ENCODE measurements at regions not wholly inside any gene's neighbourhood (a gene's known extent, or its start where the extent isn't known, plus 50 kb on each side); places are given as distances from the start of the nearest gene placed in this dataset.

- Mint-ChIP-seq H3K27me3 (peaks cover 1% of the 10 kb centered on the region), H3K9me3 (no peaks in the 10 kb centered on the region), H3K4me3 (no peak overlapping the region), H3K36me3 (no peaks in the 10 kb centered on the region), H3K4me1 (no peaks in the 10 kb centered on the region), H3K27ac (no peak overlapping the region)
Measured at GRCh38 chr7:67519171-67519570, 522.5 kb downstream of the TYW1 start.

- no peak overlapping the region for H3K4me3 Mint-ChIP-seq
- peaks cover 2% of the 10 kb centered on the region for H3K27me3 Mint-ChIP-seq
- H3K27ac Mint-ChIP-seq: no peak overlapping the region
- H3K9me3 Mint-ChIP-seq: peaks cover 4% of the 10 kb centered on the region
- H3K4me1 Mint-ChIP-seq: no peaks in the 10 kb centered on the region
- no peaks in the 10 kb centered on the region for H3K36me3 Mint-ChIP-seq
Measured at GRCh38 chr7:67522504-67522903, 525.9 kb downstream of the TYW1 start.

GRCh38 chr7:67523713-67524112 lies 527.1 kb downstream of the TYW1 start:
- no peaks in the 10 kb centered on the region for H3K36me3 Mint-ChIP-seq
- no peak overlapping the region for H3K27ac Mint-ChIP-seq
- peaks cover 7% of the 10 kb centered on the region for H3K9me3 Mint-ChIP-seq
- no peaks in the 10 kb centered on the region for H3K4me1 Mint-ChIP-seq
- peaks cover 1% of the 10 kb centered on the region for H3K27me3 Mint-ChIP-seq
- H3K4me3 Mint-ChIP-seq: no peak overlapping the region

GRCh38 chr7:67525588-67525987 lies 529.0 kb downstream of the TYW1 start:
- peaks cover 1% of the 10 kb centered on the region for H3K27me3 Mint-ChIP-seq

GRCh38 chr7:67535241-67535989 lies 538.8 kb downstream of the TYW1 start:
- no peaks in the 10 kb centered on the region for H3K9me3 Mint-ChIP-seq
- no peaks in the 10 kb centered on the region for H3K27me3 Mint-ChIP-seq
- H3K4me1 Mint-ChIP-seq: no peaks in the 10 kb centered on the region
- H3K27ac Mint-ChIP-seq: no peak overlapping the region
- no peak overlapping the region for H3K4me3 Mint-ChIP-seq
- H3K36me3 Mint-ChIP-seq: no peaks in the 10 kb centered on the region

More at GRCh38 chr7:67525588-67525987, 529.0 kb downstream of the TYW1 start:
- Mint-ChIP-seq H3K4me3 (no peak overlapping the region), H3K36me3 (no peaks in the 10 kb centered on the region), H3K27ac (no peak overlapping the region), H3K4me1 (no peaks in the 10 kb centered on the region), H3K9me3 (peaks cover 7% of the 10 kb centered on the region)

- no peaks in the 10 kb centered on the region for H3K36me3 Mint-ChIP-seq
- H3K27ac Mint-ChIP-seq: no peak overlapping the region
- H3K27me3 Mint-ChIP-seq: no peaks in the 10 kb centered on the region
- no peaks in the 10 kb centered on the region for H3K4me1 Mint-ChIP-seq
- no peak overlapping the region for H3K4me3 Mint-ChIP-seq
- no peaks in the 10 kb centered on the region for H3K9me3 Mint-ChIP-seq
Measured at GRCh38 chr7:67542916-67543315, 546.3 kb downstream of the TYW1 start.

GRCh38 chr7:67547183-67547907 lies 550.7 kb downstream of the TYW1 start:
- H3K4me3 Mint-ChIP-seq: no peak overlapping the region
- no peak overlapping the region for H3K27ac Mint-ChIP-seq
- H3K9me3 Mint-ChIP-seq: no peaks in the 10 kb centered on the region
- no peaks in the 10 kb centered on the region for H3K27me3 Mint-ChIP-seq
- H3K4me1 Mint-ChIP-seq: no peaks in the 10 kb centered on the region
- H3K36me3 Mint-ChIP-seq: no peaks in the 10 kb centered on the region

GRCh38 chr7:67549126-67549525 lies 552.5 kb downstream of the TYW1 start:
- no peaks in the 10 kb centered on the region for H3K36me3 Mint-ChIP-seq
- no peak overlapping the region for H3K4me3 Mint-ChIP-seq
- no peaks in the 10 kb centered on the region for H3K9me3 Mint-ChIP-seq
- H3K27me3 Mint-ChIP-seq: no peaks in the 10 kb centered on the region
- no peak overlapping the region for H3K27ac Mint-ChIP-seq
- no peaks in the 10 kb centered on the region for H3K4me1 Mint-ChIP-seq

GRCh38 chr7:67550801-67551436 lies 554.3 kb downstream of the TYW1 start:
- Mint-ChIP-seq H3K27ac (no peak overlapping the region), H3K9me3 (no peaks in the 10 kb centered on the region), H3K27me3 (no peaks in the 10 kb centered on the region), H3K4me1 (no peaks in the 10 kb centered on the region), H3K4me3 (no peak overlapping the region), H3K36me3 (no peaks in the 10 kb centered on the region)

- no peaks in the 10 kb centered on the region for H3K27me3 Mint-ChIP-seq
- no peak overlapping the region for H3K4me3 Mint-ChIP-seq
Measured at GRCh38 chr7:67552738-67553137, 556.1 kb downstream of the TYW1 start.

GRCh38 chr7:67553378-67553777 lies 556.7 kb downstream of the TYW1 start:
- Mint-ChIP-seq H3K9me3 (no peaks in the 10 kb centered on the region), H3K4me3 (no peak overlapping the region), H3K4me1 (no peaks in the 10 kb centered on the region), H3K27me3 (no peaks in the 10 kb centered on the region), H3K27ac (no peak overlapping the region), H3K36me3 (no peaks in the 10 kb centered on the region)

More at GRCh38 chr7:67552738-67553137, 556.1 kb downstream of the TYW1 start:
- Mint-ChIP-seq H3K27ac (no peak overlapping the region), H3K4me1 (no peaks in the 10 kb centered on the region), H3K9me3 (no peaks in the 10 kb centered on the region), H3K36me3 (no peaks in the 10 kb centered on the region)

GRCh38 chr7:67554986-67555385 lies 558.4 kb downstream of the TYW1 start:
- H3K27ac Mint-ChIP-seq: no peak overlapping the region
- no peak overlapping the region for H3K4me3 Mint-ChIP-seq
- no peaks in the 10 kb centered on the region for H3K27me3 Mint-ChIP-seq
- no peaks in the 10 kb centered on the region for H3K4me1 Mint-ChIP-seq
- H3K36me3 Mint-ChIP-seq: no peaks in the 10 kb centered on the region
- no peaks in the 10 kb centered on the region for H3K9me3 Mint-ChIP-seq

- Mint-ChIP-seq H3K9me3 (peaks cover 5% of the 10 kb centered on the region), H3K4me3 (no peak overlapping the region)
Measured at GRCh38 chr7:67564959-67565358, 568.3 kb downstream of the TYW1 start.

GRCh38 chr7:67566101-67566500 lies 569.5 kb downstream of the TYW1 start:
- H3K27me3 Mint-ChIP-seq: peaks cover 4% of the 10 kb centered on the region
- peaks cover 1% of the 10 kb centered on the region for H3K36me3 Mint-ChIP-seq
- H3K27ac Mint-ChIP-seq: no peak overlapping the region
- no peaks in the 10 kb centered on the region for H3K4me1 Mint-ChIP-seq
- H3K4me3 Mint-ChIP-seq: no peak overlapping the region
- peaks cover 5% of the 10 kb centered on the region for H3K9me3 Mint-ChIP-seq

More at GRCh38 chr7:67564959-67565358, 568.3 kb downstream of the TYW1 start:
- Mint-ChIP-seq H3K4me1 (no peaks in the 10 kb centered on the region), H3K36me3 (no peaks in the 10 kb centered on the region), H3K27me3 (peaks cover 3% of the 10 kb centered on the region), H3K27ac (no peak overlapping the region)

- no peak overlapping the region for H3K27ac Mint-ChIP-seq
- peaks cover 1% of the 10 kb centered on the region for H3K36me3 Mint-ChIP-seq
- peaks cover 6% of the 10 kb centered on the region for H3K9me3 Mint-ChIP-seq
- H3K4me3 Mint-ChIP-seq: no peak overlapping the region
- no peaks in the 10 kb centered on the region for H3K4me1 Mint-ChIP-seq
- H3K27me3 Mint-ChIP-seq: peaks cover 3% of the 10 kb centered on the region
Measured at GRCh38 chr7:67571026-67571545, 574.5 kb downstream of the TYW1 start.

GRCh38 chr7:67573639-67574038 lies 577.0 kb downstream of the TYW1 start:
- Mint-ChIP-seq H3K36me3 (peaks cover 1% of the 10 kb centered on the region), H3K27me3 (peaks cover 3% of the 10 kb centered on the region), H3K4me3 (no peak overlapping the region), H3K4me1 (no peaks in the 10 kb centered on the region), H3K27ac (no peak overlapping the region), H3K9me3 (peaks cover 6% of the 10 kb centered on the region)
